ENCODE measurements at regions not wholly inside any gene's neighbourhood (a gene's known extent, or its start where the extent isn't known, plus 50 kb on each side); places are given as distances from the start of the nearest gene placed in this dataset.

DNA sequence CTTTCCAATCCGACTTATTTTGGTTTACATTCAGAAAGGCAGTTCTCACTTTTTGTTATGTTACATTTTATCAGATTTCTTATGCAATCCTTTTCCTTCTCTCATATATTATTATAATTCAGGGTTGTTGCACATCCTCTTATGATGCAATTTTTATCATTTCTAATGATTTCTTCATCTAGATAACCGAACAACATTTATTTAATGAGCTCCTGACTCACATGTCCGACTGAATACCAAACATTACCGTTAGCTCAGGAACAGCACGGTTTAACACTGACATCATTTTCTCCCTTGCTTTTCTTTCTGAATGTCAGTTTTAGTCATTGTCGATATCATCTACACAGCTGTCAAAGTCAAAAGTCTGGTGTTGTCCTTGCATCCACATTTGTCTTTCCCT is 199.2 kb downstream of the BCHE start:
- TF ChIP-seq, protein P1, sequence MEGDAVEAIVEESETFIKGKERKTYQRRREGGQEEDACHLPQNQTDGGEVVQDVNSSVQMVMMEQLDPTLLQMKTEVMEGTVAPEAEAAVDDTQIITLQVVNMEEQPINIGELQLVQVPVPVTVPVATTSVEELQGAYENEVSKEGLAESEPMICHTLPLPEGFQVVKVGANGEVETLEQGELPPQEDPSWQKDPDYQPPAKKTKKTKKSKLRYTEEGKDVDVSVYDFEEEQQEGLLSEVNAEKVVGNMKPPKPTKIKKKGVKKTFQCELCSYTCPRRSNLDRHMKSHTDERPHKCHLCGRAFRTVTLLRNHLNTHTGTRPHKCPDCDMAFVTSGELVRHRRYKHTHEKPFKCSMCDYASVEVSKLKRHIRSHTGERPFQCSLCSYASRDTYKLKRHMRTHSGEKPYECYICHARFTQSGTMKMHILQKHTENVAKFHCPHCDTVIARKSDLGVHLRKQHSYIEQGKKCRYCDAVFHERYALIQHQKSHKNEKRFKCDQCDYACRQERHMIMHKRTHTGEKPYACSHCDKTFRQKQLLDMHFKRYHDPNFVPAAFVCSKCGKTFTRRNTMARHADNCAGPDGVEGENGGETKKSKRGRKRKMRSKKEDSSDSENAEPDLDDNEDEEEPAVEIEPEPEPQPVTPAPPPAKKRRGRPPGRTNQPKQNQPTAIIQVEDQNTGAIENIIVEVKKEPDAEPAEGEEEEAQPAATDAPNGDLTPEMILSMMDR (conservative IDR thresholded peaks at IDR 0.05; ENCODE audit: low read depth, low read length) = no peak
- H3K4me3 ChIP-seq (ENCODE audit: low read depth, low read length) = no peak overlapping the region
- DNase-seq (ENCODE audit: low read depth) = no peak

- H3K4me3 ChIP-seq (ENCODE audit: low read depth, low read length) = no peak overlapping the region
- peak; percentile 22 for DNase-seq (ENCODE audit: low read depth)
- TF ChIP-seq, protein P1 (conservative IDR thresholded peaks at IDR 0.05; ENCODE audit: low read depth, low read length) = no peak
Observed at GRCh38 chr3:165636684-165637015, 200.6 kb downstream of the BCHE start.

DNA sequence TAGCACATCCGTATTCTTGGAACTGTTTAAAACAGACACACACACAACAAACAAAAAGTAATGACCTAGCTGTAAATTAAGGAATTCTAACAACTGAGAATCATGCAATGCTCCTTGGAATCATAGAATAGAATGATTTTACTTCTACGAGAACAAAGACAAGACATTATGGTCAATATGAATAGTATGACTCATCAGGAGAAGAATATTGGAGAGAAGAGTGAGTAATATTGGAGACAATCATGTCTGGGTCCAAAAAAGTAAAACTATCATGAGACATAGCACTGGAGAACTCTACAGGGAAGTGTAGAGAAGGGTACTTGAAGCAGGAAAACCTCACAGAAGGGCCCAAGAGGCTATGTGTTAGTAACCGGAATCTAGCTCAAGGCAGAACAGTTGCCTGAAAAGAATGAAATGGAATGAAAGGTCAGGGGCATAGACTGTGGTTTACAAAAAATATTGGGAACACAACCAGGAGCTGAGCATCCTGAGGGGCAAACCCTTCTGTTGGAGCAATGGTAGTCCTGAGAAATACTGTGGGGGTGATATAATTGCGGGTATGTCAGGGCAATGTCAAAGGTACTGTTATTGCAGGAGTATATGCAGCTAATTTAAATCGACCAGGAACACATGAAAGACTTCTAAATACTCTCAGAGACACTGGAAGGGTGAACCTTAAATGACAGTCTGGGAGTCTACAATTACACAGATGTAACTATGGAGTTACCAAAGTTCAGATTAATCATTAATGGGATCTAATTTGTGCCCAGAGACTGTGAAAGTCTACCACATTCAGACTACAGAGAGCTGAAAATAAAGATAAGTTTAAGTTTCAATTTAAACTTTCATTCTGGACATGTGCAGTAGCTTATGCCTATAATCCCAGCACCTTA is 201.2 kb downstream of the BCHE start:
- DNase-seq (ENCODE audit: low read depth) = peak; percentile 46
- TF ChIP-seq, protein P1 (conservative IDR thresholded peaks at IDR 0.05; ENCODE audit: low read depth, low read length) = no peak
- no peak overlapping the region for H3K4me3 ChIP-seq (ENCODE audit: low read depth, low read length)

- no peak for DNase-seq (ENCODE audit: low read depth)
- TF ChIP-seq, protein P1 (conservative IDR thresholded peaks at IDR 0.05; ENCODE audit: low read depth, low read length) = peak; percentile 55
- no peak overlapping the region for H3K4me3 ChIP-seq (ENCODE audit: low read depth, low read length)
Observed at GRCh38 chr3:165624761-165625160, 212.5 kb downstream of the BCHE start.

DNA sequence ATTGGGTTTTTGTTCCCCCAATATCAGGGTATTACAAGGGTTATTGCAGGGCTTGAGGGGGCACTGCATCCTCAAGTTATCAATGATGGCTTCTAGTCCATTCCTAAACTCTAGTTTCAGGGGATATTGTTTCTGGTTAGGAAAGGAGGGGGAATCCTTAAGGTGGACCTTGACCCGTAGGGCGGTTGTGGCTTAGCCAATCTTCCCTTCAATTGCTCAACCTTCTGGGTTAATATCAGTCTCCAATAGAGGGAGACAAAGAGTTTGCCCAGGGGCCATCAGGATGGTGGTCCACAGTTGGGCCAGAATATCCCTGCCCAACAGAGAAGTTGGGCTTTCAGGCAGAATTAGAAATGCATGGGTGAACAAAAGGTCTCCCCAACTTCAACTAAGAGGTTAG is 214.9 kb downstream of the BCHE start:
- no peak overlapping the region for H3K4me3 ChIP-seq (ENCODE audit: low read depth, low read length)
- TF ChIP-seq, protein P1 (conservative IDR thresholded peaks at IDR 0.05; ENCODE audit: low read depth, low read length) = peak; percentile 23
- DNase-seq (ENCODE audit: low read depth) = no peak

DNA sequence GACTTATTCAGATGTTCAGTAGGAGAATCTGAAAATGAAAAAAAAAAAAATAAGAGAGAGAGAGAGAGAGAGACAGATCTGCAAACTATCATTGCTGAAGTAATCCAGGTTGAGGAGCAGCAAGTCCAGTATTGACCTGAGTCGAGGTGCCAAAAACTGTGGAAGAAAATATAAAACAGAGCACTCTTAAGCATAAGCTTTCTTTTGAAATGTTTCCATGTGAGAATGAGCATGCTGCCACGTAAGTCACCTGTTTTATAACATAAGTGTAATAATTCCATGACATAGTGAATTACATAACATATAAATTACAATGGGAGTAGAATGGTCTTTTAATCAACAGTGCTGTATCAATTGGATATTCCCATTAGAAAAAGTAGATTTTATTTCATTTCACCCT is 218.2 kb downstream of the BCHE start:
- TF ChIP-seq, protein P1 (conservative IDR thresholded peaks at IDR 0.05; ENCODE audit: low read depth, low read length) = no peak
- DNase-seq (ENCODE audit: low read depth) = no peak

GRCh38 chr3:165617134-165617533 is 220.1 kb downstream of the BCHE start:
- DNase-seq (ENCODE audit: low read depth) = no peak
- TF ChIP-seq, protein P1 (conservative IDR thresholded peaks at IDR 0.05; ENCODE audit: low read depth, low read length) = no peak
- H3K4me3 ChIP-seq (ENCODE audit: low read depth, low read length) = no peak overlapping the region

More for the DNA sequence above, 218.2 kb downstream of the BCHE start:
- H3K4me3 ChIP-seq (ENCODE audit: low read depth, low read length) = no peak overlapping the region
